HG03521 (cell line): ENCODE measurements at regions not wholly inside any gene's neighbourhood (a gene's known extent, or its start where the extent isn't known, plus 50 kb on each side); places are given as distances from the start of the nearest gene placed in this dataset.

Experiments
- ATAC-seq: cut with Tn5 transposase; IDR thresholded peaks from one replicate; pipeline ENCODE4 v1.9.1; 2021; ENCODE audit warnings: mild to moderate bottlenecking, moderate library complexity; ENCODE audit not compliant: unreplicated experiment

DNA sequence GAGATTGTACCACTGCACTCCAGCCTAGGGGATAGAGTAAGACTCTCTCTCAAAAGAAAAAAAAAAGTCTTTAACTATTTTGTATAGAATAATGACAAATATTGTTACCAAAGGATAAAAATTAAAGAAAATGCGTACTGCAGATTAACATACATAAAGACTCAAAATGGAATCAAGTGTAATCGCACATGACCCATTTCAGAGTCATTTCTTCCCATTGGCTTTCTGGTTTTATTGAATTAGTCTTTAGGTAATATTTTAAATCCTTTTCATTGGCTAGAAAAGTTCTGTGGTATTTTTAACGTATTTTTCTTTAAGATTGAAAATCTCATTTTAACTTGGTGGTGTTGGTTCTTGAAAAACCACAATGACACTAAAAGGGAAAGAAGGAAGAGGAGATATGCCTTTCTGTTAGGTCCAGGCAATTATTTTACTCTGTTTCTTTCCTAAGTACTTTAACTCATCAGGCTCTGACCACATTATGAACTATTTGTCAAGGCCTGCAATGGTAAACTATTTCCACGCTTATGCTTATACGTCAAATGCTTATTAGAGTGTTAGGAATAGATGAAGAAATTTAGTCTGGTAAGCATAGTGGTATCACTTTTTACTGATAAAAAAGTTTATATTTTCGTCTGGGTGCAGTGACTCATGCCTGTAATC is 52.3 kb downstream of the PLEKHG1 start:
- ATAC-seq, result no peak

DNA sequence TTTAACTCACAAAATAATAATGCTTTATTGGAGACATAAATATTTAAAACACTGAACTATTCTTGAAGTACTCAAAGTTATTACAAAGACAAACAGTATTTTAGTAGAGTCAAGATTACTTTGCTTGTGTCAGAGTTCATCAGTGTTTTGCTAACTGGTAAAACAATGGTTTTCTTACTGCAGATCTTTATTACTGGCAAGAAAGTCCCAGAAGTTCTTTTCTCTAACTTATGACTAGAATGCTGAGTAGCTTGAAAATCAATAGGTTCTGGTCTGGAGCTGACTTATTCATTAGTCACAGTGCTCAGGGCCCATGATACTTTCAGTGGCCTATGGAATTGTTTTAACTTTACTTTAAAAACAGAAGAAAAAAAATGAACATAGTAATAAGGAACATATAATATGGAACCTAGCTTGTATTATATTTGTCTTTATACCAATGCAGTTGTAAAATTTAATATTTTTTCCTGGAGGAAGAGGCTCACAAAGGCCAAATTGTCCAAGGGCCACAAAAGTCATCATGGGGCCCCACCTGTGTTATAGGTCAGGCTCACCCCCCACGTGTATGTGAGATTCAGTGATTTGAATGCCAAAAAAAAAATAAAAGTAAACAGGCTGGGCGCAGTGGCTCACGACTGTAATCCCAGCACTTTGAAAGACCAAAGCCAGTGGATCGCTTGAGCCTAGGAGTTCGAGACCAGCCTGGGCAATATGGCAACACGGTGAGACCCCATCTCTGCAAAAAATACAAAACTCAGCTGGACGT is 53.3 kb downstream of the PLEKHG1 start:
- ATAC-seq, result no peak

DNA sequence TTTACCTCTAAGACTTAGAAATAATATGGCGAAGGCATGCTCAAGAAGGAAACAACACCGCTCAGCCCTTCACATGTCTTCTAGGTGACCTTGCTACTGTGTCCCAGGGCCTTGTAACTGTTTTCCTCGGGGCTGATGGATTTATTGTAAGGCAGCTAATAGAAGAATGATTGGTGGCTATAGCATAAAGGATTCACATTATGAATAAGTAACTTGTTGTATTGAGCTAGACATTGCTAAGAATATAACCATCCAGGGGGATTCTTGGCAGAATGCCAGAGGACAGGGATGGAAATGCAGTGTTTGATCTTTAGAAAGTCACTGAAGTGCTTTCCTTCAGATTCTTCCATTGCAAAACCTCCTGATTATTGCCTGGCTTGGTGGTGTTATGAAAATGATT is 54.9 kb downstream of the PLEKHG1 start:
- no peak for ATAC-seq

DNA sequence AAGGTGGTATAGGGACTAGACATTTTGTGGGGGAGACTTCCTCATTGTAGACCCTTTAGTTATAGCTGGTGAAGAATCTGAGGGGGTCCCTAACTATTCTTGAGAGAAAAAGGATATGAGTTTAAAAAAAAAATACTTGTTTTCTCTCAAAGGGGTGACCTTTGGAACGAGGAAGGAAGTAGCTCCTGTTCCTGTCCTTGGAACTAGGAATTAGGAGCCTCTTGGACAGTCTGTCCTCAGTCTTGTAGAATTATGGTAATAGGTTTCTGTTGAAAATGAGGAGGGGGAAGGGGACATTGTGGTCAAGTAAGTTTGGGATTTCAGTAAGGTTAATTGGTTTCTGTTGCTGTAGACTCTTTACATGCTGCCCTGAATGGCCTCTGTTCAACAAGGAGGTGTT is 56.5 kb downstream of the PLEKHG1 start:
- ATAC-seq, result no peak

DNA sequence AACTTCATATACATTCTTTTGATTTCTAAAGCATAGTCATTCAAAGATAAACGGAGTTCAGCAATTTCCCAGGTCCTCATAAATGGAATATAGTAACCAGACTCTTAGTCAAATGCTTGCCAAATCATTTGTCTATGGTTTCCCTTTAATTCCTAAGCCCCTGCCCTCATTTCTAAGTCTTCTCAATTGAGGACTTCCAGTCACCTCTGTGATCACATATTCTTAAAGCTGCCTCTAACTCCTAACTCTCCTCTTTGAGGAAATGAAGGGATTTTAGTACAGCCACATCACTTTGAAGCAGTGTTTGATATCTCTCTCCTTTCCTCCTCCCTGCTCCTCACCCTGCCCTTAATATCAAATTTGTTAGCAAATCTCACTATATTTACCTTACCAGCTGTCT is 58.7 kb downstream of the PLEKHG1 start:
- ATAC-seq, result no peak

DNA sequence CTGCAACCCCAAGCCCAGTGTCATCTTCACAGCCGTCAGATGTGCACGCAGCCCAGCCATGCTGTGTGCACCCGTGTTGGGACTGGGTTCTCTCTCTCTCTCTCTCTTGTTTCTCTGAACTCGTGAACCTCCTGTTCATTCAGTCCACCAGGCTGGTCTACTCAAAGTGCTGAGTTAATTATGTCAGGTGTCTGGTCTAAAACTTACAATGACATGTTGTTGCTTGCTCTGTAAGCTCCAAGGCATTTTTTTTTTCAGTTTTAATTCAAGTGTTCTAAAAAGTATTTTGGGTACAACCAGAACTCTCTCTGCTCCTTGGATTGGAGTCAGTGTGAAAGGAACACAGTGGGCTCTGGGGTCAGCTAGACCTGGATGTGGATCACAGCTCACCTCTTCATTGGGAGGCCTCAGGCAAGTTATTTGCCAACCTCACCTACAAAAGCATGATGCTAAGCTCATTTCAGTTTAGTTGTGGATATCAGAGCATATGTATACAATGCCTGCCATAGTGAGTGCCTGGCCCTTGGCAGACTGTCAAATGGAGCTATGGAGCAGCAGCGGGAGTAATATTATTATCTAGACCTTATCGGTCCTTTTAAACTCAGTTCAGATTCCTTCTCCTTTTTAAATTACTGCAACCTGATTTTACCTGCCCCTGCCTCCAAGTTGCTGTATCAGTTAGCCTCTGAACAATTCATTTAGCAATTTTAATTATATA is 59.5 kb downstream of the PLEKHG1 start:
- ATAC-seq, result no peak

DNA sequence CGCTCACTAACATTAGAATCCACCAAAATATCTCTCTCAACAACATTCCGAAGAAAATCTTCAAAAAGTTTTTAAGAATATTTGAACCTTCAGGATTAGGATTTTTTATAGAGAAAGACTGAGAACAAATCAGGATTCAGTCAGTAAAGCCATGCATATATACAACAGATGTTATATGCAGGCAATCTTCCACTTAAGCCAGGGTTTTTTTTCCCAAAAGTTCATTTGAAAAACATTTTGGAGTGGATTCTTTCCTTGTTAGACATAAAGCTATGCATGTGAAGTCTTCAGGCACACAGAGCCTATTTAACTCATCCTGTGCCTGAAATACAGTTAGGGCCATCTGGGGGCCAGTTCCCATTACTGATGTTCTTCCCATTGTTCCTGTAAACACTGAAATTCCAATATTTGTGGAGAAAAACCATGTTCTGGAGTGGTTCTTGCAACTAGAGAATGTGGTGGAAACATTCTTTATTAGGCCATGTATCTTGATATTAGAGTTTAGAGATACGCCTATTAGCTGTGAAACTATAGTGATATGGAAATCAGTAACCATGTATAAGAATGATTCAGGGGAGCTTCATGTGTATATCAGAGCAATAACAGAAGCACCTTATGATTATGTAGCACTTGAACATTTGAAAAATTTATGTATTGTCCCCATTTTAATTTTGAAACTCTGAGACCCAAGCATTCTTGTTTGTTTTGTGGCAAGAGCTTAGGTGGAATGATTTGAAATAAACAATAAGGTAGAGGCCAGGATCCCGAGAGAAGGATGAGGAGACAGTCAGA is 61.7 kb downstream of the PLEKHG1 start:
- no peak for ATAC-seq

DNA sequence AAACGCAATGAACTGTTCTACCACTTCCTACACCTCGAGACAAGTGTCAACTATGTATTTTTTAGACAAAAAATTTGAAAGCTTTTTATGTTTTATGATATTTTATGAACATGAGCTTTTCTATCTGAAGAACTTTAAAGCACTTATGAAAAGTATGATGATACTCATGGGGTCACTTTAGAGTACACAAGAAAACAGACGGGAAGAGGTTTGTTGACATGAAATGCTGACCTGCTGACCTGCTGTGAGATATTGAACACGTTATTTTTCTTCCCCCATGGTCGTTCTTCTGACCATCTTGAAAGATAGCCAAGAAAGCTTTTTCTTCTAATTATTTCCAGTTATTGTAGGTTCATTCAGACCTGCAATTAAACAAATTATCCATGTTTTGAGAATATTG is 63.1 kb downstream of the PLEKHG1 start:
- ATAC-seq, result no peak

DNA sequence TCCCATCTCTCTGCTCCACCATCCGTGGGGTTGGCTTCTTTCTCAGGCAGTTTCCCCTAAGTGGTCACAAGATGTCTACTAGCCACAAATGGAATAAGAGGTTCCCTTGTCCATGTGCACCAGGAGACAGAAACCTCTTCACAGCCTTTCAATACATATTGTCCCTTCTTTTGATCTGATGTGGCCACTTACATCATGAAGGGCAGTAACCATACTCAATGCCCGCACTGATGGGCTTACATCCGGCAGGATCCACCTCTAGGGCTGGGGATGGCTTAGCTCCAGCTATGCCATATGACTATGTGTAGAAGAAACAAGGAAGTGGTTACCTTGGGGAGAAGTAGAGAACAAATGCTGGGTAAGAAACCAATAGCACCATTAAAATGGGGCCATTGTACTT is 64.4 kb downstream of the PLEKHG1 start:
- ATAC-seq, result no peak

DNA sequence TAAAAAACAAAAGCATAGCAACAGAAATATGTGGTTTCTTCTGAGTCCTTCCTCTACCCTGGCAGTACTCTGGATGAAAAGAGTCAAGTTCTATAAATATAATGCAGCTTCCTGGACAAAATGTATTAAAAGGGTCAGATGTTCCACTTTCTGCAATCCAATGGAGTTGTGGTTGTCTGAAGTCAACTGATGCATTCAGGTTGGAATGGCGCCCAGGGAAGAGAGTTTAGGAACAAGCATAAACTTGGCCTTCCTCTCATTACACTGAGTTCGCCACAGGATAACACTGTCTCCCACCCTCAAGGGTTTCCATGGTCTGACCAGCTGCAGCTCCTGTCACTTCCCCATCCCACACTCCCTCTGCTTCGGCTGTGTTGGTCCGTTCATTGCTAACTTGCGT is 66.4 kb downstream of the PLEKHG1 start:
- no peak for ATAC-seq

DNA sequence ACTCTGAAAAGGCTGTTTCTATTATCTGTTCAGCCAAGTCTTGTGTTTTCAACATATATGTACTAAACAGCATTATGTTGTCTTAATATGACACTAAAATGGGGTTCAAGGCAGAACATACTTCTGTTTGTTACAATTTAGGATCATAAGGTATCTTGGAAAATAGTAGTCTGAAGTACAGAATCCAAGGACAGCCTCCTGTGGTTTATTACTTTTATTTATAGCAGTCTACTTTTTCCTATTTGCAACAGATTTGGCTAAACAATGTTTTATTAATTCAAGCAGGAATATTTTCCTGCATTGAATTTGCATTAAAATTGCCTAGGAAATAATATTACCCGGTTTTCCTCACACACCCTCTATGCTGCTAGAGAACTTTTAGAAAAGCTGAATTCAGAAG is 67.7 kb downstream of the PLEKHG1 start:
- no peak for ATAC-seq

DNA sequence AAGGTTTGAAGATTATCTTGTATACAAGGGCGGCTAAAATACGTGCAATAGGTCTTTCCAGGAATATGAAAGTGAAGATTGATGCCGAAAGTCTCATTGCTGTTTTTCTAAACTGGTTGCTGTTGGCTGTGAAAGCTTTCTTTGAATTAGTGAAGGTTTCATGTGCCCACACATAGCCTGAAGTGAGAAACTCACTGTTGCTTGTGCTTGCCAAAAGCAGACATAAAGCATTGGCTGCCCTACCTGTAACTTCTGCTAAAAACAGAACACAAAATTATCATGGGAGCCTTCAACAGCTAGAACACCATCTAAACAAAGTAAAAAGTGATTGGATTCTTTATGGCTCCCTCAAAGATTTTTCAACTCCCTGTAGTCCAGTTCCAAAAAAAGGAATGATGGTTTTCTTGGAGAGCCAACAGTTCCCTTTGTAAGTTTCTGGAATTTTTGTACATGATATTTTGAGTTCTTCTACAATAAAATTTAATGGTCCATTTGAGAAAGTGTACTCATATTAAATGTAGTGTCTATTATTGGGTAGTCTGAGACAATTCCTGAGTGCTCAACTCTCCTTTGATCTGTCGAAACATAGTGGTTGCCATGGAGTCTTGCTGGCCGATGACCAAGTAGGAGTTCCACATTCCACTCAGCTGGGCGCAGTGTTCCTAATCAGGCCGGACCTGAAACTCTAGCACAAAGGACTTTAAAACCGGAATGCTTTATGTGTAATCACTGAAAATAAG is 68.5 kb downstream of the PLEKHG1 start:
- ATAC-seq, result peak; percentile 46

DNA sequence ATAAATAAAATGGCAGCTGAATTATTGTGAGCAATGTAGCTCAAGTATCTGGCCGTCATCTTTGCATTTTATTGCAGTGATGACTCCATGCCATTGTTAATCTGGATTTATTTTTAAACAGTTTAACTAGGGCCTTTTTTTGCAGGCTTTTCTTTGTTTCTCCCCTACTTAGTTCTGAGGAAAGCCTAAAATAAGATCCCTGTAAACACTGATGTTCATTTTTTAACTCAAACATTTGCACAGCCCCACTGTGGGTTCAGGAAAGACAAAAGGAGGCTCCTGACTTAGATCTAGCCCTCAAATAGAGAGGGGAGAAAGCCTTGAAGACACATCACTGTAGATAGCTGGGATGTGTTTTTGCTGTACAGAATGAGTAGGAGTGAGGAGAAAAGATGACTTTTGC is 69.2 kb downstream of the PLEKHG1 start:
- ATAC-seq, result no peak

DNA sequence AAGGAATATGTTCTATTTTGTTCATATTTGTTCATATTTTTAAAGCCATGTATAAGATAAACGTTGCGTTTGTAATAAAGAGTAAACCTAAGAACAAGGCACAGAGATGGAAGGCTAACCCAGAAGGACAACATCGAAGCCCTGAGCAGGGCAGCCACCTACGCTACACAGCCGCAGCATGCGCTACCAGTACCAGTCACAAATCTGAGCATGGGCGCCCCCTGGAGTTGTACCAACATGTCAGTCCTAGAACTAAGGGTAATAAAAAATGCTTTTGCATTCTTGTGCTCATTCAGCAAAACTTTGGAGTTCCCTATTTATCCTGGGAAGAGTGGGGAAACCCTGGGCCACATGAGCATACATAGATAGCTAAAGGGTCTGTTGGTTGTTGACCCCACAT is 70.6 kb downstream of the PLEKHG1 start:
- ATAC-seq, result no peak

DNA sequence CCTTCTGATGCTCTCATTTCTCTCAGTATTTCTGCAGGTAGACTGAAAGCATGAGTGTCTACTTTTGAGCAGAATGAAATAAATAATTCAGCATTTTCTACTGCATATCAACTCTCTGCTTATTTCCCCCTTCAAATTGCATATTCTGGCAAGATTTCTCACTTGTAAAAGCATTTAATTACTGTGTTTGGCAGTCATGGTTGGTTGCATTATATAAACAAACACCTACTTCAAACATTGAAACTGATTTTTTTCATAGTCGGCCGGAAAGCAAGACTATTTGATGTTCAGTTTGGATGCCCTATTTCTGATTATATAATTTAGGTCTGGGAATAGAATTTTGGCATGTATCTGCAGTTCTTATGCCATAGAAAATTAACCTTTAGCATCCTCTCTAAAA is 73.1 kb downstream of the PLEKHG1 start:
- ATAC-seq, result no peak

DNA sequence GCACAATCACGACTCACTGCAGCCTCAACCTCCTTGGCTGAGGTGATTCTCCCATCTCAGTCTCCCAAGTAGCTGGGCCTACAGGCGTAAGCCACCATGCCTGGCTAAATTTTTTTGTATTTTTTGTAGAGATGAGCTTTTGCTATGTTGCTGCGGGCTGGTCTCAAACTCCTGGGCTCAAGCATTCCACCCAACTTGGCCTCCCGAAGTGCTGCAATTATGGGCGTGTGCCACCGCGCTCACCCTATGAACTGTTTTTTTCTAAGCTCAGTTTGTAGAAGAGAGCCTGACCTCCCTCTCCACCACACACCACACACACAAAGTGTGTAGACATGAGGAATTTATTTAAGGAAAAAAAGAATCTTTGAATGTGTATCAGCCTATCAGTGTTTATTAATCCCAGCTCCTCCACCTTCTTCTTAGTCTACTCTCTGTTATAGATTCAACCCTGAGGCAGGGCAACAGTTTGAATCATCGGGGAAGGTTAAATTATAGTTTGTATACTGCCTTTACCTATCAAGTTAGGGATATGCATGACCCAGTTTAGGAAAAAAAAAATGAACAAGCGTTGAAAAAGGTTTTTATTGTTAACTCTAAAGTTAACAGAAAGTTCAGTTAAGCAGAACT is 74.1 kb downstream of the PLEKHG1 start:
- no peak for ATAC-seq

DNA sequence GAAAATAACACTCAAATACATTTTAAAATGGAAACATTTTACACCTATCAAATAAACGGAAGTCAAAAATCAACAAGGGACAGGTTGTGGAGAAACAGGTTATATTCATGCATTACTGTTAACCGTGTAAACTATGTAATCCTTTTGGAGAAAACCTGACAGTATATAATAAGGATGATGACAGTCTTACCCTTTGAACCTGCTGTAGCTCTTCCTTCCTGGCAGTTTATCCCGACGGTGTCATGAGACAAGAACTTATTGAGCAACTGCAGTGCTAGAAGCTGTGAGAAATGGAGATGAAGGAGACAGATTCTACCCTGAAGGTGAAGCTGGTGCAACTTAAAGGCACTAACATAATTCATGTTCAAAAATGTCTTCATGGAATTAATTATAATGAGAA is 76.7 kb downstream of the PLEKHG1 start:
- ATAC-seq, result no peak

DNA sequence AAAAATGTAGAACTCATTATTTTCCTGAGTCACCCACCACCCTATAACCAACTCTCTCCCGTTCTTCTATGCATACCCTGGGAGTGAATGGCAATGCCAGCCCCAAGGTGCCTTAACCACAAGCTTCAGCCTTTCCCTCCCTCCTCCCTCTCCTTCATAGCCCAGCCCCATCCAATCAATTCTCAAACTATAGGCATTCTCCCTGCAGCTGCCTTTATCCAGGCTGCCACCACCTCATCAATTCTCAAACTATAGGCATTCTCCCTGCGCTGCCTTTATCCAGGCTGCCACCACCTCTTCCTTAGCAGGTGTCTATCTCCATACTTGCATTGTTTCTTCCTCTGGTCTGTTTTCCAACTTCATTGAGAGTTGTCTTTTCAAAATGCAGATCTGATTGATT is 77.1 kb downstream of the PLEKHG1 start:
- ATAC-seq, result no peak

DNA sequence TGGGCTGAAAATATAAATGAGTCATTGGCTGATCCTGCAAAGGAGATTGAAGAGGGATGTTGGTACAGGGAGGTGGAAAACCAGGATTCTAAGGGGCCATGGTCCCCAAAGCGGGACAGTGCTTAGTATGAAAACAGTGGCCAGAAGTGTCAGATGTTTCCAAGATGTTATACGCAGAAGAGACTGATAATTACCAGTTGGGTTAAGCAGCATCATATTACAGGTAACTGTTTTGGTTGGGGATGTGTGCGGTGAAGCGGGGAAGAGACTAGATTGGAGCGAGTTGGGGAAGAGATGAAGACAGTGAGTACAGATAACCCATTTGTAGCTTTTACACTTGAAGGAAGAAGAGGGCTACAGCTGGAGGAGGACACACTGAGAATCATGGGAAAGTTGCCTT is 80.8 kb downstream of the PLEKHG1 start:
- no peak for ATAC-seq
